Progenitor cell of endocrine pancreas (in vitro differentiated cells): ENCODE measurements at regions not wholly inside any gene's neighbourhood (a gene's known extent, or its start where the extent isn't known, plus 50 kb on each side); places are given as distances from the start of the nearest gene placed in this dataset.

Experiments used
- DNase-seq: peaks from one replicate; pipeline ENCODE4 v3.0.0; 2021; ENCODE audit warnings: low spot score; ENCODE audit not compliant: unreplicated experiment
- H3K27ac Mint-ChIP-seq: 2 replicates; pipeline ENCODE4 v1.8.0; 2021; ENCODE audit warnings: mild to moderate bottlenecking, moderate library complexity, mixed read lengths
- H3K27me3 Mint-ChIP-seq: 2 replicates; pipeline ENCODE4 v1.8.0; 2021; ENCODE audit warnings: mixed read lengths
- H3K36me3 Mint-ChIP-seq: 2 replicates; pipeline ENCODE4 v1.8.0; 2022; ENCODE audit warnings: mixed read lengths; ENCODE audit not compliant: insufficient read depth
- H3K4me1 Mint-ChIP-seq: 2 replicates; pipeline ENCODE4 v1.8.0; 2021; ENCODE audit warnings: low read depth, mixed read lengths
- H3K4me3 Mint-ChIP-seq: 2 replicates; pipeline ENCODE4 v1.8.0; 2021; ENCODE audit warnings: low read depth, mild to moderate bottlenecking, moderate library complexity, mixed read lengths
- H3K9me3 Mint-ChIP-seq: 2 replicates; pipeline ENCODE4 v1.8.0; 2021; ENCODE audit warnings: low read depth, mixed read lengths
- CTCF ChIP-seq: fragments of 200-600 bp; sonication (generic); IDR thresholded peaks from one replicate; pipeline ENCODE4 v1.5.0; 2021; ENCODE audit warnings: antibody characterized with exemption, mild to moderate bottlenecking; ENCODE audit not compliant: unreplicated experiment

DNA sequence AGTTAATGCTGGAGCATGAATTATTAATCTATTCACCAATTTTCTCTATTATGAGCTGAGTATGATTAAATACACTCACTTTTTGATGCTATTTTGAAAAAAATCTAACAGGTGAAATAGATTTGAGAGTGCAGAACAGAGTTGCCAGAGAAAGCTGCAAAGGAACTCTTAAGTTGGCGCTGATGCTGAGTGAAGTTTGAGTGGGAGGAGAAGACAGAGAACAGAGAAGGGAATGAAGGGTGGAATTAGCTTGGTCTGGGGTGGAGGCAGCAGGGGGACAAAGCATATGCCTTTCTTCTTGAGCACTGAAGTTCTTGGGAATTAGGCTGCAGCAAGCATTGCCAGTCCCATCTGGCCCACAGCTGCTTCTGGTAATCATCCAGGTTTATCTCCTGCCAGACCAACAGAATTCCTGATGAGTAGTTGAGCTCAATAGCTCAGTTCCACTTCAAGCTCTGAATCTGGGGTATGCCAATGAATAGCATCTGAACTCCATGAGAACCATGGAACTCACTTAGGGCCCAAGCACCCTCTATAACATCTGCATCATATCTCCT lies 290.1 kb downstream of the HINT1 start:
- Mint-ChIP-seq H3K36me3 (no peaks in the 10 kb centered on the region), H3K27ac (no peak overlapping the region), H3K4me1 (no peaks in the 10 kb centered on the region), H3K9me3 (peaks cover 5% of the 10 kb centered on the region), H3K27me3 (peaks cover 10% of the 10 kb centered on the region), H3K4me3 (no peak overlapping the region)
- DNase-seq = no peak
- TF ChIP-seq CTCF = no peak

- Mint-ChIP-seq H3K27ac (no peak overlapping the region), H3K9me3 (peaks cover 5% of the 10 kb centered on the region), H3K4me1 (peaks cover 1% of the 10 kb centered on the region), H3K36me3 (no peaks in the 10 kb centered on the region), H3K4me3 (no peak overlapping the region), H3K27me3 (no peaks in the 10 kb centered on the region)
- TF ChIP-seq CTCF = peak; percentile 58
- DNase-seq = no peak
Observed at GRCh38 chr5:130871346-130872086, 293.5 kb downstream of the HINT1 start.

GRCh38 chr5:130870691-130871090 lies 294.4 kb downstream of the HINT1 start:
- Mint-ChIP-seq H3K36me3 (no peaks in the 10 kb centered on the region), H3K4me3 (no peak overlapping the region), H3K9me3 (peaks cover 5% of the 10 kb centered on the region), H3K27me3 (no peaks in the 10 kb centered on the region), H3K4me1 (peaks cover 1% of the 10 kb centered on the region), H3K27ac (no peak overlapping the region)
- TF ChIP-seq CTCF = no peak
- DNase-seq = no peak

- H3K4me1 Mint-ChIP-seq = peaks cover 1% of the 10 kb centered on the region
- H3K4me3 Mint-ChIP-seq = no peak overlapping the region
- no peak for TF ChIP-seq CTCF
- no peak for DNase-seq
- peaks cover 17% of the 10 kb centered on the region for H3K9me3 Mint-ChIP-seq
- no peaks in the 10 kb centered on the region for H3K36me3 Mint-ChIP-seq
- no peaks in the 10 kb centered on the region for H3K27me3 Mint-ChIP-seq
- H3K27ac Mint-ChIP-seq = no peak overlapping the region
Observed at GRCh38 chr5:130868186-130868840, 296.7 kb downstream of the HINT1 start.

DNA sequence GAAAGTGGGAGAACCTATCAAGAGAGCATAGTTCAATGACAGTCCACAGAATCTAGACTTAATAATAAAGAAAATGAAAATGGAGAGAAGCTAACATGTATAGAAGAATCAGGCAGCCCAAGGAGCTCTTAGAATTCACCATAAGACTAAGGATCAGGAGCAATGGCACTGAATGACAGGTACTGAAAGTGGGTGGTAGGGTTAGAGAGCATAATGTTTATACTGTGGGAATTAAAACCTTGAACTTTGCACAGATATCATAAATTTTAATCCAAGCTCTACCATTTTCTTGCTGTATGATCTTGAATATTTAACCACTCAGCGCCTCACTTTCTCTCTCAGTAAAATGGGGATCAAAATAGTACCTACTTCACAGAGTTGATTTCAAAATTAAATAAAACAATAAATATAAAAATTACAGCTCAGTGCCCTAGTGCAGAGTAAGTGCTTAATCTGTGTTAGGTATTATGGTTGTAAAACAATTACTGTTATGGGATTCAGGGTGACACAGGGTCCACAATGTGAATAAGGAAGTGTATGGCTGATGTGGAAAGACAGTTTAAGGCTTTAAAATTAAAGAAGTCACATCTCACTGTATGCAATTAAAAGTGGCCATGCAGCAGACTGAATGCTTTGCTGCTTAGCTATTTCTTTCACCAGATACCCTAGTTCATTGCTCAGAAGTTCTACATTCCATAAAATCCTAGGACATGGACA lies 319.8 kb downstream of the HINT1 start:
- Mint-ChIP-seq H3K4me3 (no peak overlapping the region), H3K9me3 (peaks cover 17% of the 10 kb centered on the region), H3K27ac (no peak overlapping the region), H3K4me1 (no peaks in the 10 kb centered on the region), H3K36me3 (peaks cover 2% of the 10 kb centered on the region), H3K27me3 (no peaks in the 10 kb centered on the region)
- no peak for DNase-seq
- no peak for TF ChIP-seq CTCF
